ENCODE measurements at regions not wholly inside any gene's neighbourhood (a gene's known extent, or its start where the extent isn't known, plus 50 kb on each side); places are given as distances from the start of the nearest gene placed in this dataset.

- no peak for TF ChIP-seq CTCF (IDR thresholded peaks at IDR 0.05; ENCODE audit: low read length)
- TF ChIP-seq EZH2 (optimal IDR thresholded peaks at IDR 0.05; ENCODE audit: low read depth, low read length) = no peak
These were observed 380.9 kb downstream of the TLE1 start for GRCh38 chr9:81308404-81308803.
